GM13976 (cell line): ENCODE measurements at regions not wholly inside any gene's neighbourhood (a gene's known extent, or its start where the extent isn't known, plus 50 kb on each side); places are given as distances from the start of the nearest gene placed in this dataset.

Experiments used
- DNase-seq: peaks from one replicate; pipeline ENCODE4 v3.0.0; 2012; ENCODE audit warnings: low spot score
- in situ Hi-C: fragments of 300-500 bp; cut with MboI; formaldehyde crosslinking; loops from one replicate; pipeline ENCODE4 v1.12.0; 2022; ENCODE audit warnings: low sequenced_read_pairs, mixed read lengths, inconsistent platforms; ENCODE audit not compliant: unreplicated experiment
- TF ChIP-seq, protein P1 (sequence below): IDR thresholded peaks from 2 replicates; pipeline ENCODE4 v1.5.1; 2012; ENCODE audit warnings: borderline replicate concordance, mild to moderate bottlenecking; ENCODE audit not compliant: insufficient read depth; ENCODE audit errors: extremely low read depth, missing control alignments, control extremely low read depth

DNA sequence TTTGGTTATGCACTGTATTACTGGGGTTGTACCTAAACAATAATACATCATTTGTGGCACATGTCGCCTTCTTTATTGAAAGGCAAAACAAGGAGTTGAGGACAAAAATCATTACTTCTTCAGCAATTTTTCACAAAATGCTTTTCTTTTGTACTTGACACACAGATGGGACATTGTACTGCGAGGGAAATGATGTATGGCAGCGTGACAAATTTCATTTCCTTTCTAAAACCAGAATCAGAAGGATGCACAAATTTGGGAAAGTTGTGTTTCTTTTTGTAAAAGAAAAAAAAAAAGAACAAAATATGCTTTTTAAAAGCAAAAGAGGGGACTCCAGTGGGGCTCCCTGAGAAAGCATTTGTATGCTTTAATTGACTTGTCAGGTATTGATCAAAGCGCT lies 394.0 kb upstream of the SLC35B3 start:
- TF ChIP-seq, protein P1, sequence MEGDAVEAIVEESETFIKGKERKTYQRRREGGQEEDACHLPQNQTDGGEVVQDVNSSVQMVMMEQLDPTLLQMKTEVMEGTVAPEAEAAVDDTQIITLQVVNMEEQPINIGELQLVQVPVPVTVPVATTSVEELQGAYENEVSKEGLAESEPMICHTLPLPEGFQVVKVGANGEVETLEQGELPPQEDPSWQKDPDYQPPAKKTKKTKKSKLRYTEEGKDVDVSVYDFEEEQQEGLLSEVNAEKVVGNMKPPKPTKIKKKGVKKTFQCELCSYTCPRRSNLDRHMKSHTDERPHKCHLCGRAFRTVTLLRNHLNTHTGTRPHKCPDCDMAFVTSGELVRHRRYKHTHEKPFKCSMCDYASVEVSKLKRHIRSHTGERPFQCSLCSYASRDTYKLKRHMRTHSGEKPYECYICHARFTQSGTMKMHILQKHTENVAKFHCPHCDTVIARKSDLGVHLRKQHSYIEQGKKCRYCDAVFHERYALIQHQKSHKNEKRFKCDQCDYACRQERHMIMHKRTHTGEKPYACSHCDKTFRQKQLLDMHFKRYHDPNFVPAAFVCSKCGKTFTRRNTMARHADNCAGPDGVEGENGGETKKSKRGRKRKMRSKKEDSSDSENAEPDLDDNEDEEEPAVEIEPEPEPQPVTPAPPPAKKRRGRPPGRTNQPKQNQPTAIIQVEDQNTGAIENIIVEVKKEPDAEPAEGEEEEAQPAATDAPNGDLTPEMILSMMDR = no peak
- in situ Hi-C loops = no loop called here
- no peak for DNase-seq

DNA sequence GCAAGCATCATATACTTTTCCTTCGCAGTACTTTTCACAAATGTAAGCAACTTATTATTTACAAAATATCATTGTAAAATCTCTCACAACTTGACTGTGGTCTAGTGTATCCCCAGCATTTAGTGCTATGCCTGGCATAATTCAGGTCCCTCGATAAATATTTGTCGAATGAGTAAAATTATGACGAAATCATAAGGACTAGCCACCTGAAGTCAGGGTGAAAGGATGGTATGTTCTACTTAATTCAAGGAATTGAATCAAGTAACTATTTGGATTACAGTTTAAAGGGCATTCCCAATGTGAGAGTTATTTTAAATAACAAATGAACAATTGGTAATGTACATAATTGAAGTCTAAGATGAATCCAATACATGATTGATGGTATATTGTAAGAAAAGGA lies 393.0 kb upstream of the SLC35B3 start:
- TF ChIP-seq, protein P1 = no peak
- no peak for DNase-seq
- in situ Hi-C loops = no loop called here

DNA sequence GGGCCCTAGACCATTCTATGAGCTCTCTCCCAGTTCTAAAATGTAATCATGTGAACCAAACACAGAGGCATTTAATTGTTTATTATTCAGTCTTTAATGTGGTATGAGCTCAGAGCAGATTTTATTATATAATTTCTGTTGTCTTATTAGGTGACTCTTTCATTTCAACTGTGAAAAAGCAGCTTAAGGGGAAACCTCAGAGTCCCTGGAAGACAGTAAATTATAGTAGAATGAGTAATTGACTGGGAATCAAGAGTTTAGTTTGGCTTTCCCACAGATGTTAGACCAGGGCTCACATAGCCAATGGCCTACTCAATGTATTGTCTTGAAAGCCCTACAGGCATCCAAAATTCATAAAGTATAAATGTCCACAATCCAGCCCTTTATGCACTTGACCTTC lies 390.4 kb upstream of the SLC35B3 start:
- no peak for DNase-seq
- TF ChIP-seq, protein P1 = no peak
- in situ Hi-C loops = no loop called here

DNA sequence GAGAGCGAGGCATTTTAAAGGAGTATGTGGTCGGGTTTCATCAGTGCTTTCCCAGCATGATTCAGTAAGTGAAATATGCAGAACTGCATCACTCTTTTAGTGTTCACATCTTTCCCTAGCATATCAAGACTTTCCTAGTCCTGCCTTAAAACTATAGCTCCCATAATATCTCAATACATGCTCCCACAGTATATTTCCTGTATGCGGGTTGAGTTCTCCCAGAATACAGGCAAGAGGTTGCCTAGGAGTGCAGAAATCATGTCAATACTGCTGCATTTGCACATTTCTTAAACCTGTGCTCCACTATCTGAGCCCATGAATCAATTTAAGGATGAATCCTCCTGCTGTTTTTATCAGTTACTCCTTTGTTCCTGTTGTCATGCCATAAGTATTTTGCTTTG lies 386.6 kb upstream of the SLC35B3 start:
- TF ChIP-seq, protein P1 = no peak
- in situ Hi-C loops = no loop called here
- no peak for DNase-seq

DNA sequence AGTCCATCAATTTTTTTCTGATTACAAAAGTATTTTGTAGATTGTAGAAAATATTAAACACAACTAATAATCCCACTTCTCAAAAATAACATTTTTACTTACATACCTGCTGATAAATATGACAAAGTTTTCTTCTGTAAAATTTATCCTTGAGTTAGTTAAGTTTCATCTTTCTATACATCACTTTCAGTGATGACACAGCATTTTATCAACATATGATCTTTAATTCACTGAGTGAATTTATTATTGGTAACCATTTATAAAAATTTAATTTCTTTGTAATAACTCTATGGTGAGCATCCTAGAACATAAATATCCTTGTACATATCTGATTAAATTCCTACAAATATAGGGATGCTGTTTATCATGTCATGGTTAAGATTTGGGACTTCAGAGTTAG lies 385.0 kb upstream of the SLC35B3 start:
- in situ Hi-C loops = no loop called here
- no peak for DNase-seq
- TF ChIP-seq, protein P1 = no peak

DNA sequence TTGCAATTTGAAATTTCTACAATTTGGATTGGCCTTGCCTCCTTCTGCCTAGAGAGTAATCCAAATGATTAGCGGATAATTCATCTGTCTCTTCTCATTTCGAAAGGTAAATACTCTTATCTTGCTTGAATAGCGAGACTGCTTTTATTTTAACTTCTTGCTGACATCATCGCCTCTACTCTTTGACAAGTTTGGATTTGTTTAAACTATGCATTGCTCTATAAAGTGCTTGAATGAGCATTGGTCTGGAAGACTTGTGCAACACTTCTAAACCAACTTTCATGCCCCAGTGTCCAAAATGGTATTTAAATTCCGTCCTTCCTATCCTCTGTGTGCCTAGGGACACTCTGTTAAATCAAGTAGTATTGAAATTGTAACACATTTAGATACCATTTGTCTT lies 384.1 kb upstream of the SLC35B3 start:
- no peak for DNase-seq
- TF ChIP-seq, protein P1 = no peak
- in situ Hi-C loops = no loop called here
